HepG2 (cell line): ENCODE measurements at regions not wholly inside any gene's neighbourhood (a gene's known extent, or its start where the extent isn't known, plus 50 kb on each side); places are given as distances from the start of the nearest gene placed in this dataset.

ENCODE experiments used
- BRD4 ChIP-seq: sonication (generic); formaldehyde crosslinking; IDR thresholded peaks from 2 replicates; pipeline ENCODE4 v1.4.0; 2020; ENCODE audit warnings: missing genetic modification reagents
- CCDC6 ChIP-seq: sonication (generic); formaldehyde crosslinking; IDR thresholded peaks from 2 replicates; pipeline ENCODE4 v1.8.1; 2022; ENCODE audit warnings: mild to moderate bottlenecking, missing genetic modification reagents, moderate library complexity
- ETS1 ChIP-seq: sonication (generic); formaldehyde crosslinking; IDR thresholded peaks from 2 replicates; pipeline ENCODE4 v1.4.0; 2020; ENCODE audit warnings: missing genetic modification reagents
- FOXP4 ChIP-seq: sonication (generic); formaldehyde crosslinking; IDR thresholded peaks from 2 replicates; pipeline ENCODE4 v1.4.0; 2020; ENCODE audit warnings: missing genetic modification reagents
- HMGA1 ChIP-seq: sonication (generic); formaldehyde crosslinking; conservative IDR thresholded peaks from 2 replicates; pipeline ENCODE4 v1.4.0; 2020; ENCODE audit warnings: missing genetic modification reagents
- NFYC ChIP-seq: IDR thresholded peaks from 2 replicates; pipeline ENCODE4 v1.6.1; 2016; ENCODE audit warnings: missing genetic modification reagents, missing compliant biosample characterization
- PATZ1 ChIP-seq: sonication (generic); formaldehyde crosslinking; IDR thresholded peaks from 2 replicates; pipeline ENCODE4 v1.4.0; 2020; ENCODE audit warnings: missing genetic modification reagents
- SOX13 ChIP-seq, 3 experiments: fragments of 450-650 bp in 1 of 3; sonication (generic) in 1 of 3; formaldehyde crosslinking in 1 of 3; IDR thresholded peaks in 2 of 3; conservative IDR thresholded peaks in 1 of 3; 2 replicates each; pipeline versions ENCODE4 v1.5.0 to v1.6.1; 2016 to 2020; ENCODE audit warnings: antibody characterized with exemption in 1 of 3, mild to moderate bottlenecking in 1 of 3, missing compliant biosample characterization in 1 of 3, missing genetic modification reagents in 1 of 3, moderate library complexity in 1 of 3
- SRF ChIP-seq: IDR thresholded peaks from 2 replicates; pipeline ENCODE4 v1.6.1; 2011; ENCODE audit warnings: mild to moderate bottlenecking, low read depth, low read length, moderate library complexity
- YY1 ChIP-seq: IDR thresholded peaks from 2 replicates; pipeline ENCODE4 v1.6.1; 2011; ENCODE audit warnings: low read length, low read depth, moderate library complexity, mild to moderate bottlenecking; ENCODE audit not compliant: insufficient read depth, insufficient replicate concordance
- ZNF12 ChIP-seq: sonication (generic); formaldehyde crosslinking; IDR thresholded peaks from 2 replicates; pipeline ENCODE4 v1.5.0; 2020; ENCODE audit warnings: missing genetic modification reagents
- ZNF331 ChIP-seq: sonication (generic); formaldehyde crosslinking; IDR thresholded peaks from 2 replicates; pipeline ENCODE4 v1.4.0; 2020; ENCODE audit warnings: missing genetic modification reagents
- ZNF607 ChIP-seq: sonication (generic); formaldehyde crosslinking; IDR thresholded peaks from 2 replicates; pipeline ENCODE4 v1.5.1; 2020; ENCODE audit warnings: missing genetic modification reagents, mild to moderate bottlenecking, borderline replicate concordance
- ZNF691 ChIP-seq: sonication (generic); formaldehyde crosslinking; IDR thresholded peaks from 2 replicates; pipeline ENCODE4 v1.4.0; 2020; ENCODE audit warnings: missing genetic modification reagents, low read depth, mild to moderate bottlenecking, borderline replicate concordance
- TF ChIP-seq, protein P1 (sequence below): sonication (generic); formaldehyde crosslinking; IDR thresholded peaks from 2 replicates; pipeline ENCODE4 v1.5.0; 2020; ENCODE audit warnings: missing genetic modification reagents
- TF ChIP-seq, protein P2 (sequence below): IDR thresholded peaks from 2 replicates; pipeline ENCODE4 v1.6.1; 2016; ENCODE audit warnings: low read depth
- TF ChIP-seq, protein P3 (sequence below), 2 experiments: sonication (generic) in 1 of 2; formaldehyde crosslinking in 1 of 2; IDR thresholded peaks; 2 replicates each; pipeline versions ENCODE4 v1.4.0 to v1.6.1; 2018 to 2020; ENCODE audit warnings: missing genetic modification reagents in 2 of 2, borderline replicate concordance in 1 of 2, low read depth in 1 of 2, mild to moderate bottlenecking in 1 of 2, missing biosample characterization in 1 of 2

- peak; percentile 81 for TF ChIP-seq FOXP4 (CRISPR knock-in tag)
- TF ChIP-seq SOX13 (IDR thresholded peaks at IDR 0.05) = peak; percentile 28; the same call in 1 of the 2 replicates
- TF ChIP-seq SOX13 (CRISPR knock-in tag; conservative IDR thresholded peaks at IDR 0.05 in 1 of 2, IDR thresholded peaks at IDR 0.05 in 1 of 2) = peak in 1 of 2 experiments; percentile 66; a peak in 2 of 4 replicates
- TF ChIP-seq, protein P1, sequence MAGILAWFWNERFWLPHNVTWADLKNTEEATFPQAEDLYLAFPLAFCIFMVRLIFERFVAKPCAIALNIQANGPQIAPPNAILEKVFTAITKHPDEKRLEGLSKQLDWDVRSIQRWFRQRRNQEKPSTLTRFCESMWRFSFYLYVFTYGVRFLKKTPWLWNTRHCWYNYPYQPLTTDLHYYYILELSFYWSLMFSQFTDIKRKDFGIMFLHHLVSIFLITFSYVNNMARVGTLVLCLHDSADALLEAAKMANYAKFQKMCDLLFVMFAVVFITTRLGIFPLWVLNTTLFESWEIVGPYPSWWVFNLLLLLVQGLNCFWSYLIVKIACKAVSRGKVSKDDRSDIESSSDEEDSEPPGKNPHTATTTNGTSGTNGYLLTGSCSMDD (CRISPR knock-in tag) = no peak
- TF ChIP-seq SRF = no peak
- no peak for TF ChIP-seq HMGA1 (CRISPR knock-in tag)
- no peak for TF ChIP-seq PATZ1
- TF ChIP-seq ZNF12 = no peak
- no peak for TF ChIP-seq ZNF691 (CRISPR knock-in tag)
- no peak for TF ChIP-seq ZNF331
- TF ChIP-seq YY1 = no peak
- no peak for TF ChIP-seq ZNF607
- TF ChIP-seq, protein P2, sequence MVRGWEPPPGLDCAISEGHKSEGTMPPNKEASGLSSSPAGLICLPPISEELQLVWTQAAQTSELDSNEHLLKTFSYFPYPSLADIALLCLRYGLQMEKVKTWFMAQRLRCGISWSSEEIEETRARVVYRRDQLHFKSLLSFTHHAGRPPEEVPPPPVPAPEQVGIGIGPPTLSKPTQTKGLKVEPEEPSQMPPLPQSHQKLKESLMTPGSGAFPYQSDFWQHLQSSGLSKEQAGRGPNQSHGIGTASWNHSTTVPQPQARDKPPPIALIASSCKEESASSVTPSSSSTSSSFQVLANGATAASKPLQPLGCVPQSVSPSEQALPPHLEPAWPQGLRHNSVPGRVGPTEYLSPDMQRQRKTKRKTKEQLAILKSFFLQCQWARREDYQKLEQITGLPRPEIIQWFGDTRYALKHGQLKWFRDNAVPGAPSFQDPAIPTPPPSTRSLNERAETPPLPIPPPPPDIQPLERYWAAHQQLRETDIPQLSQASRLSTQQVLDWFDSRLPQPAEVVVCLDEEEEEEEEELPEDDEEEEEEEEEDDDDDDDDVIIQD (CRISPR knock-in tag) = no peak
- no peak for TF ChIP-seq CCDC6 (CRISPR knock-in tag)
- TF ChIP-seq BRD4 (CRISPR knock-in tag) = no peak
- no peak for TF ChIP-seq ETS1 (CRISPR knock-in tag)
- no peak for TF ChIP-seq NFYC (CRISPR knock-in tag)
- TF ChIP-seq, protein P3, sequence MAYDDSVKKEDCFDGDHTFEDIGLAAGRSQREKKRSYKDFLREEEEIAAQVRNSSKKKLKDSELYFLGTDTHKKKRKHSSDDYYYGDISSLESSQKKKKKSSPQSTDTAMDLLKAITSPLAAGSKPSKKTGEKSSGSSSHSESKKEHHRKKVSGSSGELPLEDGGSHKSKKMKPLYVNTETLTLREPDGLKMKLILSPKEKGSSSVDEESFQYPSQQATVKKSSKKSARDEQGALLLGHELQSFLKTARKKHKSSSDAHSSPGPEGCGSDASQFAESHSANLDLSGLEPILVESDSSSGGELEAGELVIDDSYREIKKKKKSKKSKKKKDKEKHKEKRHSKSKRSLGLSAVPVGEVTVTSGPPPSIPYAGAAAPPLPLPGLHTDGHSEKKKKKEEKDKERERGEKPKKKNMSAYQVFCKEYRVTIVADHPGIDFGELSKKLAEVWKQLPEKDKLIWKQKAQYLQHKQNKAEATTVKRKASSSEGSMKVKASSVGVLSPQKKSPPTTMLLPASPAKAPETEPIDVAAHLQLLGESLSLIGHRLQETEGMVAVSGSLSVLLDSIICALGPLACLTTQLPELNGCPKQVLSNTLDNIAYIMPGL (CRISPR knock-in tag; IDR thresholded peaks at IDR 0.05; ENCODE audit: borderline replicate concordance in 1 of 2, low read depth in 1 of 2) = no peak
These were observed 164.3 kb upstream of the AKR1E2 start (continued) for GRCh38 chr10:4661511-4662255.
